ENCODE measurements at regions not wholly inside any gene's neighbourhood (a gene's known extent, or its start where the extent isn't known, plus 50 kb on each side); places are given as distances from the start of the nearest gene placed in this dataset.
"Not testable (repeated sequence)": the region's sequence is repeated elsewhere in the genome, so short reads cannot be mapped to it uniquely, and the experiment has no call there.

GRCh38 chr15:69673291-69673881, 220.8 kb downstream of the RPLP1 start:
- TF ChIP-seq, protein P1, sequence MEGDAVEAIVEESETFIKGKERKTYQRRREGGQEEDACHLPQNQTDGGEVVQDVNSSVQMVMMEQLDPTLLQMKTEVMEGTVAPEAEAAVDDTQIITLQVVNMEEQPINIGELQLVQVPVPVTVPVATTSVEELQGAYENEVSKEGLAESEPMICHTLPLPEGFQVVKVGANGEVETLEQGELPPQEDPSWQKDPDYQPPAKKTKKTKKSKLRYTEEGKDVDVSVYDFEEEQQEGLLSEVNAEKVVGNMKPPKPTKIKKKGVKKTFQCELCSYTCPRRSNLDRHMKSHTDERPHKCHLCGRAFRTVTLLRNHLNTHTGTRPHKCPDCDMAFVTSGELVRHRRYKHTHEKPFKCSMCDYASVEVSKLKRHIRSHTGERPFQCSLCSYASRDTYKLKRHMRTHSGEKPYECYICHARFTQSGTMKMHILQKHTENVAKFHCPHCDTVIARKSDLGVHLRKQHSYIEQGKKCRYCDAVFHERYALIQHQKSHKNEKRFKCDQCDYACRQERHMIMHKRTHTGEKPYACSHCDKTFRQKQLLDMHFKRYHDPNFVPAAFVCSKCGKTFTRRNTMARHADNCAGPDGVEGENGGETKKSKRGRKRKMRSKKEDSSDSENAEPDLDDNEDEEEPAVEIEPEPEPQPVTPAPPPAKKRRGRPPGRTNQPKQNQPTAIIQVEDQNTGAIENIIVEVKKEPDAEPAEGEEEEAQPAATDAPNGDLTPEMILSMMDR (IDR thresholded peaks at IDR 0.05; ENCODE audit: low read depth, low read length), result no peak
- DNase-seq (ENCODE audit: low read depth, low spot score), result no peak
- ChIA-PET CTCF (no interaction called here), POLR2A (no interaction called here)
- H3K27me3 ChIP-seq (ENCODE audit: control insufficient read depth, insufficient read depth, low read length), result peaks cover 30% of the 10 kb centered on the region
- H3K4me3 ChIP-seq (ENCODE audit: low read depth, low read length), result no peak overlapping the region
- H3K9me3 ChIP-seq (ENCODE audit: control insufficient read depth, insufficient read depth, low read length), result no peaks in the 10 kb centered on the region
- H3K27ac ChIP-seq (ENCODE audit: low read depth, low read length), result no peak overlapping the region

GRCh38 chr15:69675731-69676130, 223.1 kb downstream of the RPLP1 start:
- TF ChIP-seq, protein P1 (IDR thresholded peaks at IDR 0.05; ENCODE audit: low read depth, low read length), result no peak
- Histone ChIP-seq H3K9me3 (ENCODE audit: control insufficient read depth, insufficient read depth, low read length) (no peaks in the 10 kb centered on the region), H3K4me3 (ENCODE audit: low read depth, low read length) (no peak overlapping the region), H3K27me3 (ENCODE audit: control insufficient read depth, insufficient read depth, low read length) (peaks cover 20% of the 10 kb centered on the region), H3K27ac (ENCODE audit: low read depth, low read length) (no peak overlapping the region)
- CTCF ChIA-PET, result no interaction called here
- no peak for DNase-seq (ENCODE audit: low read depth, low spot score)
- POLR2A ChIA-PET, result no interaction called here

DNA sequence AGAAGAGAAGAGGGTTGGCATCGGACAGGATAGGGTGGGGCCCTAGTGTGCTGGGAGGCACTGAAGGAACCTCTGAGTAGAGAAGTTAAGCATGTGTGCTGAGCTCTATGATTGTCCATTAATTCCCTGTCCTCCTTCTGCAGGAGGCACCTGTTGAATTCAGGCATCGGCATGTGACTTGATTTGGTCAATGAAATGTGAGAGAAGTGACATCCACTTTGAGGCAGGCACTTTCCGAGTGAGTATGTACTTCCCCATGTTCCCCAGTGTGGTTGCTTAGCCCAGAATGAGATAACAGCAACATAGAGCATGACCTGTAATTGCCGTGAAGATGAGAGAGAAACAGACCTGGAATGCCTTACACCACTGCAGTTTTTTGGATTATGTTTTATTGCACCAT, 224.8 kb downstream of the RPLP1 start:
- Histone ChIP-seq H3K9me3 (ENCODE audit: control insufficient read depth, insufficient read depth, low read length) (no peaks in the 10 kb centered on the region; the same call in 1 of the 2 replicates), H3K27me3 (ENCODE audit: control insufficient read depth, insufficient read depth, low read length) (peaks cover 17% of the 10 kb centered on the region), H3K27ac (ENCODE audit: low read depth, low read length) (no peak overlapping the region), H3K4me3 (ENCODE audit: low read depth, low read length) (no peak overlapping the region)
- DNase-seq (ENCODE audit: low read depth, low spot score), result no peak
- TF ChIP-seq, protein P1 (IDR thresholded peaks at IDR 0.05; ENCODE audit: low read depth, low read length), result no peak
- POLR2A ChIA-PET, result no interaction called here
- CTCF ChIA-PET, result no interaction called here

- Histone ChIP-seq H3K4me3 (ENCODE audit: low read depth, low read length) (no peak overlapping the region), H3K27me3 (ENCODE audit: control insufficient read depth, insufficient read depth, low read length) (peaks cover 18% of the 10 kb centered on the region), H3K9me3 (ENCODE audit: control insufficient read depth, insufficient read depth, low read length) (no peaks in the 10 kb centered on the region; the same call in 1 of the 2 replicates), H3K27ac (ENCODE audit: low read depth, low read length) (no peak overlapping the region)
- no peak for DNase-seq (ENCODE audit: low read depth, low spot score)
- TF ChIP-seq, protein P1 (IDR thresholded peaks at IDR 0.05; ENCODE audit: low read depth, low read length), result no peak
- CTCF ChIA-PET, result no interaction called here
- POLR2A ChIA-PET, result no interaction called here
Observed at GRCh38 chr15:69679623-69680228, 227.1 kb downstream of the RPLP1 start.

DNA sequence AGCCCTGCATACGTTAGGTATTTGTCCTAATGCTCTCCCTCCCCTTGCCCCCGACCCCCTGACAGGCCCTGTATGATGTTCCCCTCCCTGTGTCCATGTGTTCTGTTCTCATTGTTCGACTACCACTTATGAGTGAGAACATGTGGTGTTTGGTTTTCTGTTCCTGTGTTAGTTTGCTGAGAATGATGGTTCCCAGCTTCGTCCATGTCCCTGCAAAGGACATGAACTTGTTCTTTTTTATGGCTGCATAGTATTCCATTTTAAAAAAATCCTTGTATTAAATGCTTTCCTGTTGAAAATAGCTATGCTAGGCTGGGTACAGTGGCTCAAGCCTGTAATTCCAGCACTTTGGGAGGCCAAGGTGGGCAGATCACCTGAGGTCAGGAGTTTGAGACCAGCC, 232.2 kb downstream of the RPLP1 start:
- CTCF ChIA-PET; DNase-seq (ENCODE audit: low read depth, low spot score); H3K4me3 ChIP-seq (ENCODE audit: low read depth, low read length); H3K27ac ChIP-seq (ENCODE audit: low read depth, low read length); POLR2A ChIA-PET: not testable (repeated sequence)
- H3K9me3 ChIP-seq (ENCODE audit: control insufficient read depth, insufficient read depth, low read length), result peaks cover 13% of the 10 kb centered on the region
- peaks cover 13% of the 10 kb centered on the region for H3K27me3 ChIP-seq (ENCODE audit: control insufficient read depth, insufficient read depth, low read length)

All from AG04450 (cell line).